Thoracic aorta (tissue), 2 donors: ENCODE measurements at regions not wholly inside any gene's neighbourhood (a gene's known extent, or its start where the extent isn't known, plus 50 kb on each side); places are given as distances from the start of the nearest gene placed in this dataset.

Source experiments
- ATAC-seq: fragments of 150-250 bp; one replicate; pipeline ENCODE4 v1.8.0; 2017; ENCODE audit warnings: low read depth; ENCODE audit not compliant: insufficient number of reproducible peaks, low FRiP score
- DNase-seq: peaks from one replicate; pipeline ENCODE4 v3.0.0-alpha.2; 2020; ENCODE audit warnings: low spot score
- H3K27ac ChIP-seq, 2 donors: fragments of 200-600 bp; sonication (generic); 1 replicate in 1 of 2; 2 replicates in 1 of 2; pipeline ENCODE4 v1.5.1; 2016; ENCODE audit warnings: mild to moderate bottlenecking in 2 of 2, moderate library complexity in 2 of 2
- H3K27me3 ChIP-seq: fragments of 200-600 bp; sonication (generic); replicated peaks from 2 replicates; pipeline ENCODE4 v1.6.0; 2016; ENCODE audit warnings: mild to moderate bottlenecking; ENCODE audit not compliant: insufficient read depth
- H3K36me3 ChIP-seq: fragments of 200-600 bp; sonication (generic); one replicate; pipeline ENCODE4 v1.5.1; 2016
- H3K4me1 ChIP-seq, 2 donors: fragments of 200-600 bp; sonication (generic); 1 replicate in 1 of 2; 2 replicates in 1 of 2; pipeline versions ENCODE4 v1.5.1 to v1.6.0; 2016; ENCODE audit warnings: low read depth in 2 of 2, mild to moderate bottlenecking in 1 of 2; ENCODE audit not compliant: control insufficient read depth in 1 of 2
- H3K4me3 ChIP-seq: fragments of 200-600 bp; sonication (generic); 2 replicates; pipeline ENCODE4 v1.5.1; 2016; ENCODE audit warnings: mild to moderate bottlenecking
- H3K9me3 ChIP-seq: fragments of 200-600 bp; sonication (generic); 2 replicates; pipeline ENCODE4 v1.5.1; 2016
- CTCF ChIP-seq: fragments of 200-600 bp; sonication (generic); IDR thresholded peaks from one replicate; pipeline ENCODE4 v1.5.1; 2019; ENCODE audit warnings: antibody characterized with exemption

DNA sequence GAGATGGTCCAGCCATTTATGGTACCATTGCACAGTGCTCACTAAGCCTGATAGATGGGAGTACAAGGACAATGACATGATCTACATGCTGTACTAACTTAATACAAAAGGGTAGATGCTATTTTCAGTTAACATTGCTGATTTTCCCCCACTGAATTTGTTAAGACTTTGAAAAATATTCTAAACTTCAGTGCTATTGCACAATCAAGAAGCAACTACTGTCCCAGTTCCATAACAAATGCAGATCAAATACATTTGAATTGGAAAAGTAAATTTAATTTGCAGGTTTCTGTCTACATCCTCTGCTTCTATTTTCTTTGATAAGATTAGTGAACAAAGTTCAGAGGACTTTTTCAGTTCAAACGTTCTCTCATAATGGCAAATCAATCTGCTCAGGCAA lies 366.8 kb upstream of the FGF13 start:
- Histone ChIP-seq H3K27ac (no peak overlapping the region), H3K36me3 (no peaks in the 10 kb centered on the region), H3K9me3 (no peaks in the 10 kb centered on the region), H3K27me3 (no peaks in the 10 kb centered on the region), H3K4me1 (no peaks in the 10 kb centered on the region), H3K4me3 (no peak overlapping the region)
- no peak for ATAC-seq
- no peak for DNase-seq
- no peak for TF ChIP-seq CTCF

DNA sequence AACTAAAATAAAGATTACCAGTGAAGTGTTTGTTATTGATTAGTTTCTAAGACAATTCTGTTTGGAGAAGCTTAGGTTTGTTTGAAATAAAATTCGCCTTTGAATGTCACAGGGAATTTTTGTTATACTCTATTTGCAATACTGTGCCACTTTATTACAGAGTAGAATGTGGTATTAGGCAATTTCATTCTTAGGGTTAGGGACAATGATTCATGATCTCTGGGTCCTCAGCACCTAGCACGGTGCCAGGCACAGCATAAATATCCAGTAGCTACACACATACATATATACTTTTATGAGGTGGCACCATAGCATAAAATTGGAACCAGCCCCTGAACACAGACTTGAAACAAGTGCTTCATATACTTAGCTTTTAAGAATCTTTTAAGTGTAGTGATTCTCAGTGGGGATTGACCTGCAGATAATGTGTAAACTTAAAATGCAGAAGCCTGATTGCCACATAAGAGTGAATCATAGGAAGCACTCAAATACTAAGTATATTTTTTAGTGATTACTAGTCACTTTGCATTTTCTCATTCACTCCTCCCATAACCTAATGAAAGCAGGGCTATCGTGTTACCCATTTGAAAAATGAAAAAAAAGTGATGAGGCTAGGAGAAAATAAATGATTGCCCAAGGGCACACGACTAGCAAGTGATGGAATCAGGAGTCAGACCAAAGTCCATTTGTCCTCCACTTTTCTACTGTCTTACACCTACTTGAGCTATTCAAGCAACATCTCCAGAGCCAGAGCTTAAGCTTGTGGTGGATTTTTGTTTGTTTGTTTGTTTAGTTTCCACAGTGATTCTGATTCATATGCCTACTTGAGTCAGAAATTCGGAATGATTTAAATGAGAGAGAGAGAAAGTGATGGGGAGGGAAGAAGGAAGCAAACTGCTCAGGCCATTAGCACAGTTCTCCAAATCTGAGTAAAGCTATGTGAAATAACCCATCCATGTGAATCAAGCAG lies 366.0 kb upstream of the FGF13 start:
- H3K4me1 ChIP-seq: no peaks in the 10 kb centered on the region
- DNase-seq: no peak
- H3K4me3 ChIP-seq: no peak overlapping the region
- H3K27ac ChIP-seq: no peak overlapping the region
- H3K36me3 ChIP-seq: no peaks in the 10 kb centered on the region
- no peaks in the 10 kb centered on the region for H3K9me3 ChIP-seq
- no peaks in the 10 kb centered on the region for H3K27me3 ChIP-seq
- ATAC-seq: no peak
- no peak for TF ChIP-seq CTCF

DNA sequence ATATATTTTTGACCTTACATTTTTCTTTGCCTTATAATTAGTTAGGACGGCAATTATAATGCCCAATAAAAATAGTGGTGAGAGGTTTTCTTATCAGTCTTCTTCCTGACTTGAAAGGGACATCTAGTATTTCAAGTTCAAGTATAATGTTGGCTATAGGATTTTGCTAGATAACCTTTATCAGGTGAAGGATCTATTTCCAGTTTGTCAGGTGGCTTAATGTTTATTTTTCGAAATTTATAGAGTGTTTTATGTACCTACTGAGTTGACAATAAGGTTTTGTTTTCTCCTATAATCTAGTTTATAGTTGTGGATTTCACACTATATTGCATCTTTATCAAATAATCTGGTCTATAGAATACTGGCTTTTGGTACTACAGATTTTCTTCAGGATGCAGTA lies 351.8 kb upstream of the FGF13 start:
- no peak for ATAC-seq
- TF ChIP-seq CTCF: no peak
- Histone ChIP-seq H3K9me3 (no peaks in the 10 kb centered on the region), H3K27ac (no peak overlapping the region), H3K4me1 (no peaks in the 10 kb centered on the region), H3K27me3 (no peaks in the 10 kb centered on the region), H3K4me3 (no peak overlapping the region), H3K36me3 (no peaks in the 10 kb centered on the region)
- no peak for DNase-seq

DNA sequence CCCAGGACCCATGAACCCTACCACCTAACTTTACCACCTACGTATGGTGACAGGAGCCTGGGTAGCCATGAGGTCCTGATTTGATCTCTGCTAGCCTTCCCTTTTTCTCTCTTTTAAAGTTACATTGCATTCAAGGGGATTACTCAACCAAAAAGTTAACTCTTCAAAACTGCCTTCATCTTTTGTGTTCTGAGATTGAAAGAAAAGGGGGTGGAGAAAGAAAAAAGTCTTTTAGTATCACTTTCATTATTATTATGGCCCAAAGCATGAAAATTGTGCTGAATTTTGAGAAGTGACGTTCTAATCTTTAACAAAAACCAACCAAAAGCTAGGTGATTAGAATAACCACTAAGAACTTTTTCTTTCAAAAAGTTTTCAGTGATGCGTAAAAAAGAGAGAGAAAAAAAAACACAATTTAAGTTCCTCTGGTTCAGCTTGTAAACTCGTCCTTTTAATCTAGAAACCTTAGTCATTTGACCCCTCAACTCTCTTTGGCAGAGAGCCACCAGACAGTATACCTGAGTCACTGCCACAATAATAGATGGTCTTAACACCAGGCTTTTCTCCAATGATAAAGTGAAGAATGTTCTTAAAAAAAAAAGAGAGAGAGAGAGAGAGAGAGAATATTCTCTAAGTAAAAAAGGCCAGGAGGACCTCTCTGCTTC lies 347.4 kb upstream of the FGF13 start:
- no peak for TF ChIP-seq CTCF
- Histone ChIP-seq H3K27ac (no peak overlapping the region), H3K4me3 (no peak overlapping the region), H3K27me3 (no peaks in the 10 kb centered on the region), H3K36me3 (no peaks in the 10 kb centered on the region), H3K9me3 (no peaks in the 10 kb centered on the region), H3K4me1 (no peaks in the 10 kb centered on the region)
- no peak for ATAC-seq
- no peak for DNase-seq

DNA sequence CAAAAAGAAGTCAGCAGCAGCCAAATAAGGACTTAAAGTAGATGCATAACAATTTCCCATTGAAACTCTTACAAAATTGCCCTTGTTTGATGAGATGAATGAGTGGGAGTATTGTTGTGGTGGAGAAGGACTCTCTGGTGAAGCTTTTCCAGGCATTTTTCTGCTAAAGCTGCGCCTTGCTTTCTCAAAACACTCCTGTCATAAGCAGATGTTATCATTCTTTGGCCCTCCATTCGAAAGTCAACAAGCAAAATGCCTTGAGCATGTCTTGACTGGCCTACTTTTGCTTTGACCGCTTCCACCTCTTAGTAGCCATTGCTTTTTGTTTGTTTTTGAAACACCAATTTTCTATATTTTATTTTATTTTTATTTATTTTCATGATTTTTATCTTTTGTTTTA lies 340.9 kb upstream of the FGF13 start:
- ATAC-seq: no peak
- Histone ChIP-seq H3K9me3 (no peaks in the 10 kb centered on the region), H3K36me3 (no peaks in the 10 kb centered on the region), H3K27ac (no peak overlapping the region), H3K27me3 (no peaks in the 10 kb centered on the region), H3K4me1 (no peaks in the 10 kb centered on the region), H3K4me3 (no peak overlapping the region)
- no peak for TF ChIP-seq CTCF
- DNase-seq: no peak
